ENCODE measurements at regions not wholly inside any gene's neighbourhood (a gene's known extent, or its start where the extent isn't known, plus 50 kb on each side); places are given as distances from the start of the nearest gene placed in this dataset.

DNA sequence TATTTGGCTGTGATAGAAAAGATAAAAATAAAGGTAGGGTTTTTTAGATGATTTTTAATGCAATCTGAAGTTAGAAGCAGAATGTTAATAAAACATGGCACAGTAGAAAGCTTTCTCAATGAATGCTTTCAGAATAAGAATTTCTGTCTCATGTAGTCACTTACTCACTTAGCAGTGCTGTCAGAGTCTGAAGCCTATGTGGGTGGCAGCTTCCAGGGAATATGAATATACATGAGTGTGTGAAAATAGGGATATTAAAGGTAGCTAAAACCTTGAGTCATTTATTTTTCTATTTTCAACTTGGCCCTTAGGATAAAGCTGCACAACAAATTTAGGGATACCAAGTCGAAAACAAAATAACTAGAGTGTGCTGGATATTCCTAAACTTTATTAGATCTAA, 427.9 kb downstream of the AEBP2 start:
- no peak for DNase-seq (ENCODE audit: extremely low spot score)
- TF ChIP-seq, protein P1, sequence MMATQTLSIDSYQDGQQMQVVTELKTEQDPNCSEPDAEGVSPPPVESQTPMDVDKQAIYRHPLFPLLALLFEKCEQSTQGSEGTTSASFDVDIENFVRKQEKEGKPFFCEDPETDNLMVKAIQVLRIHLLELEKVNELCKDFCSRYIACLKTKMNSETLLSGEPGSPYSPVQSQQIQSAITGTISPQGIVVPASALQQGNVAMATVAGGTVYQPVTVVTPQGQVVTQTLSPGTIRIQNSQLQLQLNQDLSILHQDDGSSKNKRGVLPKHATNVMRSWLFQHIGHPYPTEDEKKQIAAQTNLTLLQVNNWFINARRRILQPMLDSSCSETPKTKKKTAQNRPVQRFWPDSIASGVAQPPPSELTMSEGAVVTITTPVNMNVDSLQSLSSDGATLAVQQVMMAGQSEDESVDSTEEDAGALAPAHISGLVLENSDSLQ (IDR thresholded peaks at IDR 0.05): no peak
- no peak for TF ChIP-seq SUZ12 (IDR thresholded peaks at IDR 0.05)
- TF ChIP-seq TARDBP (IDR thresholded peaks at IDR 0.05): no peak
- no peak for TF ChIP-seq FOXK2 (IDR thresholded peaks at IDR 0.05)
- TF ChIP-seq CTBP1 (IDR thresholded peaks at IDR 0.05; ENCODE audit: borderline replicate concordance): no peak
- TF ChIP-seq ZNF384 (IDR thresholded peaks at IDR 0.05): no peak
- TF ChIP-seq LEF1 (IDR thresholded peaks at IDR 0.05; ENCODE audit: borderline replicate concordance): no peak
- no peak for TF ChIP-seq BHLHE40 (IDR thresholded peaks at IDR 0.05; ENCODE audit: borderline replicate concordance)
- no peak for TF ChIP-seq ARNT (IDR thresholded peaks at IDR 0.05)
- no peak for TF ChIP-seq ELF4 (IDR thresholded peaks at IDR 0.05)
- no peak for TF ChIP-seq SP1 (IDR thresholded peaks at IDR 0.05)
- TF ChIP-seq NFRKB (IDR thresholded peaks at IDR 0.05): no peak
- CTCF ChIA-PET: no interaction called here
- POLR2A ChIA-PET: no interaction called here

DNA sequence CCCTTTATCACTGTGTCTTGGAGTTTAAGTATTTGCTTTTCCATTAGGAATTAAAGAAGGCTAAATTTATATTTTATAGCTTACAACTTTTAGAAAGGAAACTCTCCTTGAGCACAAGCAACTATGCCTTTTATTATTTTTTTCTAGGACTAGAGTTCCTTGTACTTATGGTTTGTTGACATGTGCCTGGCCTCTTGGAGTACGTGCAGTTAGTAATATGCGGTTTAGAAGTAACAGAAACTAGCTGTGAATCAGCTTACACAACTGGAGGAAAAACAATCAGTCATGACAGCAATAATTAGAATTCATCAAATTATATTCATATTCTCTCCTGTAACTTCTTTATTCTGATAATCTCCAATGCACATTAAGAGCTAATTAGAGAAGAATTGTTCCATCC, 428.7 kb downstream of the AEBP2 start:
- CTCF ChIA-PET: no interaction called here
- DNase-seq (ENCODE audit: extremely low spot score): no peak
- POLR2A ChIA-PET: no interaction called here
- no peak for TF ChIP-seq L3MBTL2 (conservative IDR thresholded peaks at IDR 0.05)
- TF ChIP-seq ARNT (IDR thresholded peaks at IDR 0.05): no peak
- TF ChIP-seq CTBP1 (IDR thresholded peaks at IDR 0.05; ENCODE audit: borderline replicate concordance): no peak
- TF ChIP-seq ELF4 (IDR thresholded peaks at IDR 0.05): no peak
- no peak for TF ChIP-seq HDGF (IDR thresholded peaks at IDR 0.05; ENCODE audit: borderline replicate concordance)
- TF ChIP-seq SUZ12 (IDR thresholded peaks at IDR 0.05): no peak
- no peak for TF ChIP-seq FOXA1 (IDR thresholded peaks at IDR 0.05)
- TF ChIP-seq, protein P1 (IDR thresholded peaks at IDR 0.05): no peak
- TF ChIP-seq LEF1 (IDR thresholded peaks at IDR 0.05; ENCODE audit: borderline replicate concordance): no peak
- no peak for TF ChIP-seq SP1 (IDR thresholded peaks at IDR 0.05)

GRCh38 chr12:19869413-19869812, 430.1 kb downstream of the AEBP2 start:
- TF ChIP-seq NFRKB (IDR thresholded peaks at IDR 0.05): no peak
- no peak for TF ChIP-seq FOXM1 (IDR thresholded peaks at IDR 0.05; ENCODE audit: borderline replicate concordance)
- TF ChIP-seq SP1 (IDR thresholded peaks at IDR 0.05): no peak
- no peak for TF ChIP-seq ARNT (IDR thresholded peaks at IDR 0.05)
- no peak for TF ChIP-seq FOXK2 (IDR thresholded peaks at IDR 0.05)
- TF ChIP-seq FOXA1 (IDR thresholded peaks at IDR 0.05): no peak
- no peak for TF ChIP-seq ELF4 (IDR thresholded peaks at IDR 0.05)
- TF ChIP-seq LEF1 (IDR thresholded peaks at IDR 0.05; ENCODE audit: borderline replicate concordance): no peak
- TF ChIP-seq ZNF384 (IDR thresholded peaks at IDR 0.05): no peak
- TF ChIP-seq, protein P1 (IDR thresholded peaks at IDR 0.05): no peak
- TF ChIP-seq HDGF (IDR thresholded peaks at IDR 0.05; ENCODE audit: borderline replicate concordance): no peak
- no peak for TF ChIP-seq CTBP1 (IDR thresholded peaks at IDR 0.05; ENCODE audit: borderline replicate concordance)
- no peak for TF ChIP-seq L3MBTL2 (conservative IDR thresholded peaks at IDR 0.05)
- TF ChIP-seq TARDBP (IDR thresholded peaks at IDR 0.05): no peak
- no peak for TF ChIP-seq SUZ12 (IDR thresholded peaks at IDR 0.05)
- TF ChIP-seq BHLHE40 (IDR thresholded peaks at IDR 0.05; ENCODE audit: borderline replicate concordance): no peak
- ChIA-PET POLR2A (no interaction called here), CTCF (no interaction called here)
- DNase-seq (ENCODE audit: extremely low spot score): no peak

- TF ChIP-seq SP1 (IDR thresholded peaks at IDR 0.05) (no peak), FOXM1 (IDR thresholded peaks at IDR 0.05; ENCODE audit: borderline replicate concordance) (no peak), CTBP1 (IDR thresholded peaks at IDR 0.05; ENCODE audit: borderline replicate concordance) (no peak), FOXA1 (IDR thresholded peaks at IDR 0.05) (no peak)
- CTCF ChIA-PET: no interaction called here
- DNase-seq (ENCODE audit: extremely low spot score): no peak
- POLR2A ChIA-PET: no interaction called here
Measured at GRCh38 chr12:19872621-19873540, 433.6 kb downstream of the AEBP2 start.

DNA sequence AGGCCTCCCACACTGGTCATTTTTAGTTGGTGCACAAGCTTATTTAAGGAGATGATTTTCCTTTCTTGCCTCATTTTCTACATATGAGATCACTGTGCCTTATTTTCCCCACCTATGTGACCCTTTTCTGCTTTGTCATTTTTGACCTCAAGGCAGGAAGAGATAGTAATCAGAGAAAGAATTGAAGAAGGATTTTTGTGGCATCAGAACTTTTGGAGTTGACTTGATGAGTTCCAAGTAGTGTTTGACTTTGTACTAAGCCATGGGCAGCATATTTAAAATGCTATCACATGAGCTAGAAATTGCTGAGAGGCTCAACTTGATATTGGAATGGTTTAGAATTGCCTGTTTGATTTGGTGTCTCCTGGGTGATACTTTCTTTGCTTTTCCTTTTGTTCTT, 440.8 kb downstream of the AEBP2 start:
- no peak for DNase-seq (ENCODE audit: extremely low spot score)
- CTCF ChIA-PET: no interaction called here
- TF ChIP-seq HDGF (IDR thresholded peaks at IDR 0.05; ENCODE audit: borderline replicate concordance) (no peak), FOXA1 (IDR thresholded peaks at IDR 0.05) (no peak), FOXK2 (IDR thresholded peaks at IDR 0.05) (no peak), TARDBP (IDR thresholded peaks at IDR 0.05) (no peak), ARNT (IDR thresholded peaks at IDR 0.05) (no peak), BHLHE40 (IDR thresholded peaks at IDR 0.05; ENCODE audit: borderline replicate concordance) (no peak)
- TF ChIP-seq, protein P1 (IDR thresholded peaks at IDR 0.05): no peak
- POLR2A ChIA-PET: no interaction called here

GRCh38 chr12:19880721-19881120, 441.4 kb downstream of the AEBP2 start:
- DNase-seq (ENCODE audit: extremely low spot score): no peak
- TF ChIP-seq, protein P1 (IDR thresholded peaks at IDR 0.05): no peak
- TF ChIP-seq CTBP1 (IDR thresholded peaks at IDR 0.05; ENCODE audit: borderline replicate concordance): no peak
- no peak for TF ChIP-seq L3MBTL2 (conservative IDR thresholded peaks at IDR 0.05)
- TF ChIP-seq ARNT (IDR thresholded peaks at IDR 0.05): no peak
- TF ChIP-seq ZNF384 (IDR thresholded peaks at IDR 0.05): no peak
- TF ChIP-seq ELF4 (IDR thresholded peaks at IDR 0.05): no peak
- TF ChIP-seq HDGF (IDR thresholded peaks at IDR 0.05; ENCODE audit: borderline replicate concordance): no peak
- TF ChIP-seq FOXA1 (IDR thresholded peaks at IDR 0.05): no peak
- no peak for TF ChIP-seq FOXK2 (IDR thresholded peaks at IDR 0.05)
- TF ChIP-seq FOXM1 (IDR thresholded peaks at IDR 0.05; ENCODE audit: borderline replicate concordance): no peak
- no peak for TF ChIP-seq TARDBP (IDR thresholded peaks at IDR 0.05)
- TF ChIP-seq NFRKB (IDR thresholded peaks at IDR 0.05): no peak
- no peak for TF ChIP-seq SUZ12 (IDR thresholded peaks at IDR 0.05)
- no peak for TF ChIP-seq LEF1 (IDR thresholded peaks at IDR 0.05; ENCODE audit: borderline replicate concordance)
- TF ChIP-seq BHLHE40 (IDR thresholded peaks at IDR 0.05; ENCODE audit: borderline replicate concordance): no peak
- TF ChIP-seq SP1 (IDR thresholded peaks at IDR 0.05): no peak
- POLR2A ChIA-PET: no interaction called here
- CTCF ChIA-PET: no interaction called here

All from HEK293T (cell line).